Suprapubic skin (tissue), 4 donors: ENCODE measurements at regions not wholly inside any gene's neighbourhood (a gene's known extent, or its start where the extent isn't known, plus 50 kb on each side); places are given as distances from the start of the nearest gene placed in this dataset.
"Not testable (repeated sequence)": the region's sequence is repeated elsewhere in the genome, so short reads cannot be mapped to it uniquely, and the experiment has no call there.

Source experiments
- DNase-seq, 2 donors: peaks; one replicate each; pipeline ENCODE4 v3.0.0-alpha.2; 2019; ENCODE audit warnings: low spot score in 2 of 2
- H3K27ac ChIP-seq: fragments of 200-600 bp; sonication (generic); one replicate; pipeline ENCODE4 v1.5.1; 2019
- H3K27me3 ChIP-seq: fragments of 200-600 bp; sonication (generic); one replicate; pipeline ENCODE4 v1.5.1; 2019
- H3K36me3 ChIP-seq: fragments of 200-600 bp; sonication (generic); one replicate; pipeline ENCODE4 v1.5.1; 2019
- H3K4me1 ChIP-seq: fragments of 200-600 bp; sonication (generic); one replicate; pipeline ENCODE4 v1.5.1; 2019
- H3K4me3 ChIP-seq: fragments of 200-600 bp; sonication (generic); one replicate; pipeline ENCODE4 v1.5.1; 2019; ENCODE audit warnings: mild to moderate bottlenecking
- H3K9me3 ChIP-seq: fragments of 200-600 bp; sonication (generic); one replicate; pipeline ENCODE4 v1.5.1; 2019
- CTCF ChIP-seq, 2 donors: fragments of 200-600 bp in 1 of 2; fragments of 450-650 bp in 1 of 2; sonication (generic) in 1 of 2; IDR thresholded peaks; one replicate each; pipeline ENCODE4 v1.5.1; 2016 to 2019; ENCODE audit warnings: antibody characterized with exemption in 2 of 2, mild to moderate bottlenecking in 1 of 2, moderate library complexity in 1 of 2
- EP300 ChIP-seq: sonication (generic); formaldehyde crosslinking; IDR thresholded peaks from one replicate; pipeline ENCODE4 v1.6.1; 2017; ENCODE audit warnings: antibody characterized with exemption
- POLR2A ChIP-seq, 2 donors: fragments of 450-650 bp; IDR thresholded peaks; one replicate each; pipeline ENCODE4 v1.6.1; 2017; ENCODE audit warnings: antibody characterized with exemption in 2 of 2, mild to moderate bottlenecking in 2 of 2, moderate library complexity in 2 of 2
- POLR2AphosphoS5 ChIP-seq, 3 donors: sonication (generic); formaldehyde crosslinking; IDR thresholded peaks; one replicate each; pipeline ENCODE4 v1.6.1; 2017; ENCODE audit warnings: antibody characterized with exemption in 3 of 3
- WGBS: methylation state at CpG from one replicate; pipeline ENCODE4 v1.1.5; 2018; 5-methylcytosine and 5-hydroxymethylcytosine counted together

- 84% methylated on average over 3 of the region's 3 CpGs for WGBS
- no peaks in the 10 kb centered on the region for H3K9me3 ChIP-seq
- no peak for DNase-seq
- TF ChIP-seq EP300 (no peak), POLR2A (IDR thresholded peaks at IDR 0.05) (no peak), POLR2AphosphoS5 (IDR thresholded peaks at IDR 0.05) (no peak), CTCF (IDR thresholded peaks at IDR 0.05) (no peak)
- no peaks in the 10 kb centered on the region for H3K36me3 ChIP-seq
- H3K4me1 ChIP-seq: no peaks in the 10 kb centered on the region
- H3K4me3 ChIP-seq: no peak overlapping the region
- H3K27ac ChIP-seq: no peak overlapping the region
- no peaks in the 10 kb centered on the region for H3K27me3 ChIP-seq
Measured at GRCh38 chrX:45404206-45404605, 203.5 kb upstream of the DIPK2B start.

GRCh38 chrX:45401923-45402322 lies 201.2 kb upstream of the DIPK2B start:
- TF ChIP-seq CTCF (IDR thresholded peaks at IDR 0.05) (no peak), EP300 (no peak), POLR2AphosphoS5 (IDR thresholded peaks at IDR 0.05) (no peak), POLR2A (IDR thresholded peaks at IDR 0.05) (no peak)
- Histone ChIP-seq H3K27ac (no peak overlapping the region), H3K27me3 (no peaks in the 10 kb centered on the region), H3K9me3 (no peaks in the 10 kb centered on the region), H3K36me3 (no peaks in the 10 kb centered on the region), H3K4me3 (no peak overlapping the region), H3K4me1 (no peaks in the 10 kb centered on the region)
- DNase-seq: no peak
- 69% methylated on average over 2 of the region's 2 CpGs for WGBS

DNA sequence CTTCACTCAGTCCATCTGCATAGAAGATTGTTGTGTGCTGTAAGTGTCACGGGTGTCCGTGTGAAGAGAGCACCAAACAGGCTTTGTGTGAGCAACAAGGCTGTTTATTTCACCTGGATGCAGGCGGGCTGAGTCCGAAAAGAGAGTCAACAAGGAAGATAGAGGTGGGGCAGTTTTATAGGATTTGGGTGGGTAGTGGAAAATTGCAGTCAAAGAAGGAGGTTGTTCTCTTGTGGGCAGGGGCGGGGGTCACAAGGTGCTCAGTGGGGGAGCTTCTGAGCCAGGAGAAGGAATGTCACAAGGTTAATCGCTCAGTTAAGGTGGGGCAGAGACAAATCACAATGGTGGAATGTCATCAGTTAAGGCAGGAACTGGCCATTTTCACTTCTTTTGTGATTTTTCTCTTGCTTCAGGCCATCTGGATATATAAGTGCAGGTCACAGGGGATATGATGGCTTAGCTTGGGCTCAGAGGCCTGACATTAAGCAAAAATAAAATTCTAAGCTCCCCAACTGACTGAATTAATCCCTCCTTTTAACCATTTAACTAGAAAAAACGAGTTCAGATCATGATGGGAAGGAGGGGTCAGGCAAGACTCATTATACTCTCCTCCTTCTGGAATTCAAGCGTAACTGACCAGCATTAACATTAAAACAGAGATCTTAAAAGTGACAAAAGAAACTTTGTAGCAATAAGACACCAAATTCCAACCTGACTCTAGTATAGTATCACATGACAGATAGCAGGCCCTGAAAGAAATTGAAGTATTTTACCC lies 200.5 kb upstream of the DIPK2B start:
- not testable (repeated sequence) for H3K4me3 ChIP-seq, DNase-seq, H3K27me3 ChIP-seq, H3K4me1 ChIP-seq, H3K27ac ChIP-seq, H3K9me3 ChIP-seq, H3K36me3 ChIP-seq
- WGBS: 60% methylated on average over 8 of the region's 8 CpGs

DNA sequence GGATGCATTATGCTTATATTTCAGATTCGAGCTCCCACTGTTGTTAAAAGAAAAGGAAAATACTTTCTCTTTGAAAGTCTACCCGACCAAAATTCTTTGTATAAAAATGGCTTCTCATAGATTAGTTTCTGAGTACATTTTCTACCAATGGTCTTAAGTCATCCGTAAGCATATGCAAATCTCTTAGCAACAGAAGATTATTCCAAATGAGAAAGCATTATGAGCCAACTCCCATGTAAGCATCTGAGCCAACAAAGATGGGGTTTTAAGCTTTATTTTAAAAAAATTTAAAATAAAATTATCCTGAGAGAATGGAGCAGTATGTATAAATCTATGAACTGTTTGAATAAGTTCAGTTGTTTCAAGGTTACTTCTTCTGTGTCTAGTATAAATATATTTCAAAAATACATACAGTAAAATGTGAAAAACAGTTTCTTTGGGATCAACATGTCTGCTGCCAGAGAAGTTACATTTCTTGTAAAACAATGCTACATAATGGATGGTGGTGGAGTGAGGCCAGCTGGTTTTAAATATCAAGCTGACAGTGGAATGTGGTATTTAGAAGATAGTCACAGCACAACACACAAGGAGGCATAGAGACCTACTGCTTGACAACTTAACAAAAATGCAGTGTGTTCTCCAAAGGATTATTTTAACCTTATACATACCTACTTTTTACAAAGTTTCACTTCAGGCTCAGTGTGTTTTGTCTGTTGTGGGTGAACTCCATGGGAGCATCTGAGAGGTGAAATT lies 199.5 kb upstream of the DIPK2B start:
- Histone ChIP-seq H3K4me3 (no peak overlapping the region), H3K36me3 (no peaks in the 10 kb centered on the region), H3K27me3 (no peaks in the 10 kb centered on the region), H3K27ac (no peak overlapping the region), H3K4me1 (no peaks in the 10 kb centered on the region), H3K9me3 (no peaks in the 10 kb centered on the region)
- 61% methylated on average over 3 of the region's 3 CpGs for WGBS
- no peak for DNase-seq
- TF ChIP-seq POLR2A (IDR thresholded peaks at IDR 0.05) (no peak), POLR2AphosphoS5 (IDR thresholded peaks at IDR 0.05) (no peak), EP300 (no peak), CTCF (IDR thresholded peaks at IDR 0.05) (no peak)

DNA sequence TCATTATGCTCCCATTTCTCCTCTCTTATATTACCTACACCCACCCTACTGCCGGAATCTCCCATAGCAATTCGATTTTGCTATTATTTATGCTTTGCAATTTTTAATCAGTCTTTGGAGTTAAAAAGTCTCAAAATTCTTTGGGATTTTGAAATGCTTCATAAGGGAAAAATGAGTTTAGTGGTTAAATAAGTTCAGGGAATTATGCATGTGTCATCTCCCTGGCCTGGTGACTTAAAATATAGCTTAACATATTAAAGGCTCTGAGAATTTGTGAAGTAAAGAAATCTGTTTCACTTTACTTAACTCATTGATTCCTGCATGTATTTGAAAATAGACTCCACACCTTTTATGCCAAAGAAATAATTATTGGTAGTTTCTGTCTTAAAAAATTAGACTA lies 185.1 kb upstream of the DIPK2B start:
- no peaks in the 10 kb centered on the region for H3K9me3 ChIP-seq
- H3K27ac ChIP-seq: no peak overlapping the region
- DNase-seq: no peak
- 80% methylated on average over 2 of the region's 2 CpGs for WGBS
- TF ChIP-seq EP300: no peak
- TF ChIP-seq POLR2AphosphoS5 (IDR thresholded peaks at IDR 0.05): no peak
- no peak for TF ChIP-seq CTCF (IDR thresholded peaks at IDR 0.05)
- no peak for TF ChIP-seq POLR2A (IDR thresholded peaks at IDR 0.05)
- H3K36me3 ChIP-seq: no peaks in the 10 kb centered on the region
- no peaks in the 10 kb centered on the region for H3K27me3 ChIP-seq
- no peaks in the 10 kb centered on the region for H3K4me1 ChIP-seq
- H3K4me3 ChIP-seq: no peak overlapping the region
